H1 (cell line): ENCODE measurements at regions not wholly inside any gene's neighbourhood (a gene's known extent, or its start where the extent isn't known, plus 50 kb on each side); places are given as distances from the start of the nearest gene placed in this dataset.

ENCODE experiments used
- CHD1 ChIP-seq: IDR thresholded peaks from 2 replicates; pipeline ENCODE4 v1.6.1; 2012; ENCODE audit warnings: low read depth, low read length, improper control_type of control experiment
- CHD2 ChIP-seq: IDR thresholded peaks from 2 replicates; pipeline ENCODE4 v1.6.1; 2012; ENCODE audit warnings: low read length, improper control_type of control experiment
- CREB1 ChIP-seq: IDR thresholded peaks from 2 replicates; pipeline ENCODE4 v1.6.1; 2012; ENCODE audit warnings: inconsistent platforms
- CTBP2 ChIP-seq: IDR thresholded peaks from 2 replicates; pipeline ENCODE4 v1.7.0; 2011; ENCODE audit warnings: borderline replicate concordance, mild to moderate bottlenecking, moderate library complexity, mixed read lengths, low read length; ENCODE audit not compliant: insufficient read depth, insufficient read length
- GABPA ChIP-seq: IDR thresholded peaks from 2 replicates; pipeline ENCODE4 v1.6.1; 2011; ENCODE audit warnings: mild to moderate bottlenecking, low read length, moderate library complexity, borderline replicate concordance; ENCODE audit not compliant: insufficient read depth
- KDM5A ChIP-seq: fragments of 200-600 bp; IDR thresholded peaks from 2 replicates; pipeline ENCODE4 v1.7.1; 2012; ENCODE audit warnings: mild to moderate bottlenecking, low read length, inconsistent platforms, mixed read lengths
- RNF2 ChIP-seq: fragments of 200-900, 300-1000 bp; sonication (generic); IDR thresholded peaks from 2 replicates; pipeline ENCODE4 v1.7.1; 2016; ENCODE audit warnings: borderline replicate concordance, low read depth, mild to moderate bottlenecking, antibody characterized with exemption, low read length; ENCODE audit not compliant: poor library complexity, severe bottlenecking; ENCODE audit errors: missing control alignments
- TBP ChIP-seq: IDR thresholded peaks from 2 replicates; pipeline ENCODE4 v1.6.1; 2011; ENCODE audit warnings: low read depth, low read length, improper control_type of control experiment
- TEAD4 ChIP-seq: IDR thresholded peaks from 2 replicates; pipeline ENCODE4 v1.6.1; 2012; ENCODE audit warnings: low read depth, low read length, inconsistent platforms, mixed read lengths
- YY1 ChIP-seq: IDR thresholded peaks from 2 replicates; pipeline ENCODE4 v1.6.1; 2011; ENCODE audit warnings: low read depth, mild to moderate bottlenecking, low read length
- TF ChIP-seq, protein P1 (sequence below): fragments of 300-600 bp; sonication (generic); IDR thresholded peaks from 2 replicates; pipeline ENCODE4 v1.7.1; 2012; ENCODE audit warnings: low read length, moderate library complexity, mild to moderate bottlenecking, inconsistent platforms; ENCODE audit not compliant: insufficient replicate concordance

DNA sequence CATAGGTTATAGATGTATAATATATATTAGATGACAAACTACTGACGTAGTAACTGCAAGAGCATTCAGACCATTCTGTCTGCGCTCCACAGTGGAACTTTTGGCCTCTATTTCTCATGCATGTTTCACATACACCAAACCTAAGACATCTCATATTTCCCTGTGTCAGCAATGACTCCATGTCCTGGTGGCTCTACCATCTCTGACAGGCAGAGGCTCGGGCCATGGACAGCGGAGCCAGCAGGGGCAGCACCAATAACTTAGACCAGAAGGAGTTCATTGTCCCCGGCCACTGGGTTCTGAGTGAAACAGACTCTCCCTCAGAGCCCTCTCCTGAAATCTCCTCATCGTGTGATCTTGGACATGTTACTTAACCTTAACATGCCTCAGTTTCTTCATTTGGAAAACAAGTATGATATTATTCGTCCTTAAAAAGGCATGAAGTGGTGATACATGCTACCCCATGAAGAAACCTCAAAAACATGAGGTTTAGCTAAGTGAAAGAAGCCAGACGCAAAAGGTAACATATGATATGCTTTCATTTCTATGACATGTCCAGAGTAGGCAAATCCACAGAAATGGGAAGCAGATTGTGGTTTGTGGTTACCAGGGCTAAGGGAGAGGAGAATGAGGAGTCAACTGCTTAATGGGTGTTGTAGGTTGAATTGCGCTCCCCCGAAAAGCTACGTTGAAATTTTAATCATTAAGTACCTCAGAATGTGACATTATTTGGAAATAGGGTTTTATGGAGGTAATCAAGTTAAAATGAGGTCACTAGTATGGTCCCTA lies 564.0 kb upstream of the JARID2 start (continued):
- TF ChIP-seq, protein P1, sequence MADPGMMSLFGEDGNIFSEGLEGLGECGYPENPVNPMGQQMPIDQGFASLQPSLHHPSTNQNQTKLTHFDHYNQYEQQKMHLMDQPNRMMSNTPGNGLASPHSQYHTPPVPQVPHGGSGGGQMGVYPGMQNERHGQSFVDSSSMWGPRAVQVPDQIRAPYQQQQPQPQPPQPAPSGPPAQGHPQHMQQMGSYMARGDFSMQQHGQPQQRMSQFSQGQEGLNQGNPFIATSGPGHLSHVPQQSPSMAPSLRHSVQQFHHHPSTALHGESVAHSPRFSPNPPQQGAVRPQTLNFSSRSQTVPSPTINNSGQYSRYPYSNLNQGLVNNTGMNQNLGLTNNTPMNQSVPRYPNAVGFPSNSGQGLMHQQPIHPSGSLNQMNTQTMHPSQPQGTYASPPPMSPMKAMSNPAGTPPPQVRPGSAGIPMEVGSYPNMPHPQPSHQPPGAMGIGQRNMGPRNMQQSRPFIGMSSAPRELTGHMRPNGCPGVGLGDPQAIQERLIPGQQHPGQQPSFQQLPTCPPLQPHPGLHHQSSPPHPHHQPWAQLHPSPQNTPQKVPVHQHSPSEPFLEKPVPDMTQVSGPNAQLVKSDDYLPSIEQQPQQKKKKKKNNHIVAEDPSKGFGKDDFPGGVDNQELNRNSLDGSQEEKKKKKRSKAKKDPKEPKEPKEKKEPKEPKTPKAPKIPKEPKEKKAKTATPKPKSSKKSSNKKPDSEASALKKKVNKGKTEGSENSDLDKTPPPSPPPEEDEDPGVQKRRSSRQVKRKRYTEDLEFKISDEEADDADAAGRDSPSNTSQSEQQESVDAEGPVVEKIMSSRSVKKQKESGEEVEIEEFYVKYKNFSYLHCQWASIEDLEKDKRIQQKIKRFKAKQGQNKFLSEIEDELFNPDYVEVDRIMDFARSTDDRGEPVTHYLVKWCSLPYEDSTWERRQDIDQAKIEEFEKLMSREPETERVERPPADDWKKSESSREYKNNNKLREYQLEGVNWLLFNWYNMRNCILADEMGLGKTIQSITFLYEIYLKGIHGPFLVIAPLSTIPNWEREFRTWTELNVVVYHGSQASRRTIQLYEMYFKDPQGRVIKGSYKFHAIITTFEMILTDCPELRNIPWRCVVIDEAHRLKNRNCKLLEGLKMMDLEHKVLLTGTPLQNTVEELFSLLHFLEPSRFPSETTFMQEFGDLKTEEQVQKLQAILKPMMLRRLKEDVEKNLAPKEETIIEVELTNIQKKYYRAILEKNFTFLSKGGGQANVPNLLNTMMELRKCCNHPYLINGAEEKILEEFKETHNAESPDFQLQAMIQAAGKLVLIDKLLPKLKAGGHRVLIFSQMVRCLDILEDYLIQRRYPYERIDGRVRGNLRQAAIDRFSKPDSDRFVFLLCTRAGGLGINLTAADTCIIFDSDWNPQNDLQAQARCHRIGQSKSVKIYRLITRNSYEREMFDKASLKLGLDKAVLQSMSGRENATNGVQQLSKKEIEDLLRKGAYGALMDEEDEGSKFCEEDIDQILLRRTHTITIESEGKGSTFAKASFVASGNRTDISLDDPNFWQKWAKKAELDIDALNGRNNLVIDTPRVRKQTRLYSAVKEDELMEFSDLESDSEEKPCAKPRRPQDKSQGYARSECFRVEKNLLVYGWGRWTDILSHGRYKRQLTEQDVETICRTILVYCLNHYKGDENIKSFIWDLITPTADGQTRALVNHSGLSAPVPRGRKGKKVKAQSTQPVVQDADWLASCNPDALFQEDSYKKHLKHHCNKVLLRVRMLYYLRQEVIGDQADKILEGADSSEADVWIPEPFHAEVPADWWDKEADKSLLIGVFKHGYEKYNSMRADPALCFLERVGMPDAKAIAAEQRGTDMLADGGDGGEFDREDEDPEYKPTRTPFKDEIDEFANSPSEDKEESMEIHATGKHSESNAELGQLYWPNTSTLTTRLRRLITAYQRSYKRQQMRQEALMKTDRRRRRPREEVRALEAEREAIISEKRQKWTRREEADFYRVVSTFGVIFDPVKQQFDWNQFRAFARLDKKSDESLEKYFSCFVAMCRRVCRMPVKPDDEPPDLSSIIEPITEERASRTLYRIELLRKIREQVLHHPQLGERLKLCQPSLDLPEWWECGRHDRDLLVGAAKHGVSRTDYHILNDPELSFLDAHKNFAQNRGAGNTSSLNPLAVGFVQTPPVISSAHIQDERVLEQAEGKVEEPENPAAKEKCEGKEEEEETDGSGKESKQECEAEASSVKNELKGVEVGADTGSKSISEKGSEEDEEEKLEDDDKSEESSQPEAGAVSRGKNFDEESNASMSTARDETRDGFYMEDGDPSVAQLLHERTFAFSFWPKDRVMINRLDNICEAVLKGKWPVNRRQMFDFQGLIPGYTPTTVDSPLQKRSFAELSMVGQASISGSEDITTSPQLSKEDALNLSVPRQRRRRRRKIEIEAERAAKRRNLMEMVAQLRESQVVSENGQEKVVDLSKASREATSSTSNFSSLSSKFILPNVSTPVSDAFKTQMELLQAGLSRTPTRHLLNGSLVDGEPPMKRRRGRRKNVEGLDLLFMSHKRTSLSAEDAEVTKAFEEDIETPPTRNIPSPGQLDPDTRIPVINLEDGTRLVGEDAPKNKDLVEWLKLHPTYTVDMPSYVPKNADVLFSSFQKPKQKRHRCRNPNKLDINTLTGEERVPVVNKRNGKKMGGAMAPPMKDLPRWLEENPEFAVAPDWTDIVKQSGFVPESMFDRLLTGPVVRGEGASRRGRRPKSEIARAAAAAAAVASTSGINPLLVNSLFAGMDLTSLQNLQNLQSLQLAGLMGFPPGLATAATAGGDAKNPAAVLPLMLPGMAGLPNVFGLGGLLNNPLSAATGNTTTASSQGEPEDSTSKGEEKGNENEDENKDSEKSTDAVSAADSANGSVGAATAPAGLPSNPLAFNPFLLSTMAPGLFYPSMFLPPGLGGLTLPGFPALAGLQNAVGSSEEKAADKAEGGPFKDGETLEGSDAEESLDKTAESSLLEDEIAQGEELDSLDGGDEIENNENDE: no peak
- TF ChIP-seq CHD1 (no peak), CHD2 (no peak), KDM5A (no peak), YY1 (no peak), RNF2 (no peak), TBP (no peak), CREB1 (no peak), TEAD4 (no peak), CTBP2 (no peak), GABPA (no peak)
